ENCODE measurements at regions not wholly inside any gene's neighbourhood (a gene's known extent, or its start where the extent isn't known, plus 50 kb on each side); places are given as distances from the start of the nearest gene placed in this dataset.

DNA sequence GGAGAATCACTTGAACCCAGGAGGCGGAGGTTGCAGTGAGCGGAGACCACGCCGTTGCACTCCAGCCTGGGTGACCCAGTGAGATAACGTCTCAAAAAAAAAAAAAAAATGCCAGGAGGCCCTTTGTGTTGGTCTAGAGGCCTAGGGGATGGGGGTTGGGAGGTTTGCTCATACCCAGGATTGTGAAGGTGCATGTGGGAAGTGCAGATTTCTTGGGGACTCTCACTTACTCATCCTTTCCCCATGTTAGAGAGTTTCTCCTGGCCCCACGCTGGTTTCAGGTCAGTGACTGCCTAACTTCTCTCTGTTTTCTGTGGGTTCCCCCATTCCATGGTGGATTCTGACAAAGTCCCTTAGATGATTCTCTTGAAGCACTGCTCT is 471.5 kb upstream of the CNTNAP2 start:
- TF ChIP-seq, protein P1, sequence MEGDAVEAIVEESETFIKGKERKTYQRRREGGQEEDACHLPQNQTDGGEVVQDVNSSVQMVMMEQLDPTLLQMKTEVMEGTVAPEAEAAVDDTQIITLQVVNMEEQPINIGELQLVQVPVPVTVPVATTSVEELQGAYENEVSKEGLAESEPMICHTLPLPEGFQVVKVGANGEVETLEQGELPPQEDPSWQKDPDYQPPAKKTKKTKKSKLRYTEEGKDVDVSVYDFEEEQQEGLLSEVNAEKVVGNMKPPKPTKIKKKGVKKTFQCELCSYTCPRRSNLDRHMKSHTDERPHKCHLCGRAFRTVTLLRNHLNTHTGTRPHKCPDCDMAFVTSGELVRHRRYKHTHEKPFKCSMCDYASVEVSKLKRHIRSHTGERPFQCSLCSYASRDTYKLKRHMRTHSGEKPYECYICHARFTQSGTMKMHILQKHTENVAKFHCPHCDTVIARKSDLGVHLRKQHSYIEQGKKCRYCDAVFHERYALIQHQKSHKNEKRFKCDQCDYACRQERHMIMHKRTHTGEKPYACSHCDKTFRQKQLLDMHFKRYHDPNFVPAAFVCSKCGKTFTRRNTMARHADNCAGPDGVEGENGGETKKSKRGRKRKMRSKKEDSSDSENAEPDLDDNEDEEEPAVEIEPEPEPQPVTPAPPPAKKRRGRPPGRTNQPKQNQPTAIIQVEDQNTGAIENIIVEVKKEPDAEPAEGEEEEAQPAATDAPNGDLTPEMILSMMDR (optimal IDR thresholded peaks at IDR 0.05 in 1 of 3, IDR thresholded peaks at IDR 0.05 in 1 of 3, conservative IDR thresholded peaks at IDR 0.05 in 1 of 3; ENCODE audit: extremely low read depth in 1 of 3, insufficient read depth in 2 of 3, low read length in 3 of 3), result no peak
- no peak for TF ChIP-seq EZH2 (IDR thresholded peaks at IDR 0.05; ENCODE audit: low read length)

Data from keratinocyte (primary cell).